Endodermal cell (in vitro differentiated cells): ENCODE measurements at regions not wholly inside any gene's neighbourhood (a gene's known extent, or its start where the extent isn't known, plus 50 kb on each side); places are given as distances from the start of the nearest gene placed in this dataset.

Source experiments
- DNase-seq: peaks from one replicate; pipeline ENCODE4 v3.0.0-alpha.2; 2017
- H3K27ac ChIP-seq: 2 replicates; pipeline ENCODE4 v1.5.1; 2013; ENCODE audit warnings: mild to moderate bottlenecking, low read depth, low read length, moderate library complexity
- H3K27me3 ChIP-seq: 2 replicates; pipeline ENCODE4 v1.6.1; 2013; ENCODE audit warnings: mild to moderate bottlenecking, low read length, moderate library complexity; ENCODE audit not compliant: insufficient read depth, control insufficient read depth, poor library complexity, severe bottlenecking
- H3K36me3 ChIP-seq: 2 replicates; pipeline ENCODE4 v1.7.0; 2013; ENCODE audit warnings: mild to moderate bottlenecking, low read length, moderate library complexity; ENCODE audit not compliant: control insufficient read depth, insufficient read depth
- H3K4me1 ChIP-seq: one replicate; pipeline ENCODE4 v1.7.0; 2013; ENCODE audit warnings: low read length; ENCODE audit not compliant: control insufficient read depth, insufficient read depth
- H3K4me3 ChIP-seq: 2 replicates; pipeline ENCODE4 v1.5.1; 2013; ENCODE audit warnings: mild to moderate bottlenecking, low read length, moderate library complexity
- H3K9ac ChIP-seq: 2 replicates; pipeline ENCODE4 v1.6.1; 2013; ENCODE audit warnings: mild to moderate bottlenecking, low read length, moderate library complexity; ENCODE audit not compliant: poor library complexity, severe bottlenecking; ENCODE audit errors: extremely low read depth
- H3K9me3 ChIP-seq: 2 replicates; pipeline ENCODE4 v1.6.1; 2013; ENCODE audit warnings: mild to moderate bottlenecking, low read length, moderate library complexity; ENCODE audit not compliant: control insufficient read depth
- H3K27ac Mint-ChIP-seq: 2 replicates; pipeline ENCODE4 v1.8.0; 2020; ENCODE audit warnings: mixed read lengths
- H3K27me3 Mint-ChIP-seq: 2 replicates; pipeline ENCODE4 v1.8.0; 2021; ENCODE audit warnings: mild to moderate bottlenecking, mixed read lengths; ENCODE audit not compliant: insufficient read depth
- H3K36me3 Mint-ChIP-seq: 2 replicates; pipeline ENCODE4 v1.8.0; 2020; ENCODE audit warnings: low read depth, mixed read lengths
- H3K4me1 Mint-ChIP-seq: 2 replicates; pipeline ENCODE4 v1.8.0; 2020; ENCODE audit warnings: mixed read lengths
- H3K4me3 Mint-ChIP-seq: 2 replicates; pipeline ENCODE4 v1.8.0; 2020; ENCODE audit warnings: mild to moderate bottlenecking, moderate library complexity, mixed read lengths
- H3K9me3 Mint-ChIP-seq: 2 replicates; pipeline ENCODE4 v1.8.0; 2020; ENCODE audit warnings: mild to moderate bottlenecking, mixed read lengths
- WGBS, 2 experiments: methylation state at CpG; one replicate each; pipeline versions ENCODE4 v1.1.5 to v1.1.7; 2013; ENCODE audit warnings: missing lambda C conversion rate in 2 of 2, mixed read lengths in 1 of 2; ENCODE audit not compliant: insufficient coverage in 1 of 2, insufficient read length in 1 of 2; 5-methylcytosine and 5-hydroxymethylcytosine counted together
- TF ChIP-seq, protein P1 (sequence below): fragments of 200-600 bp; sonication (generic); conservative IDR thresholded peaks from 2 replicates; pipeline ENCODE4 v1.5.0; 2021; ENCODE audit warnings: antibody characterized with exemption, mild to moderate bottlenecking

DNA sequence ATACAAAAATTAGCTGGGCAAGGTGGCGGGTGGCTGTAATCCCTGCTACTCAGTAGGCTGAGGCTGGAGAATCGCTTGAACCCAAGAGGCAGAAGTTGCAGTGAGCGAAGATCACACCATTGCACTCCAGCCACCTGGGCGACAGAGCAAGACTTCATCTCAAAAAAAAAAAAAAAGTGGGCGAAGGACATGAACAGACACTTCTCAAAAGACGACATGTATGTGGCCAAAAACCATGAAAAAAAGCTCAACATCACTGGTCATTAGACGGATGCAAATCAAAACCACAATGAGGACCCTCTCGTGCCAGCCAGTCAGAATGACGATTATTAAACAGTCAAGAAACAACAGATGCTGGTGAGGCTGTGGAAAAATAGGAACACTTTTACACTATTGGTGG, 344.9 kb upstream of the JARID2 start:
- H3K4me1 Mint-ChIP-seq = peaks cover 4% of the 10 kb centered on the region
- Histone ChIP-seq H3K4me3 (no peak overlapping the region), H3K27ac (no peak overlapping the region), H3K9me3 (peaks cover 6% of the 10 kb centered on the region), H3K9ac (no peak overlapping the region), H3K36me3 (no peaks in the 10 kb centered on the region), H3K27me3 (no peaks in the 10 kb centered on the region), H3K4me1 (no peaks in the 10 kb centered on the region)
- DNase-seq = no peak
- peaks cover 13% of the 10 kb centered on the region for H3K9me3 Mint-ChIP-seq
- H3K36me3 Mint-ChIP-seq = no peaks in the 10 kb centered on the region
- no peak overlapping the region for H3K27ac Mint-ChIP-seq
- WGBS, 2 experiments = 95% methylated on average over 7 to 9 of the region's 9 CpGs
- no peak overlapping the region for H3K4me3 Mint-ChIP-seq
- TF ChIP-seq, protein P1, sequence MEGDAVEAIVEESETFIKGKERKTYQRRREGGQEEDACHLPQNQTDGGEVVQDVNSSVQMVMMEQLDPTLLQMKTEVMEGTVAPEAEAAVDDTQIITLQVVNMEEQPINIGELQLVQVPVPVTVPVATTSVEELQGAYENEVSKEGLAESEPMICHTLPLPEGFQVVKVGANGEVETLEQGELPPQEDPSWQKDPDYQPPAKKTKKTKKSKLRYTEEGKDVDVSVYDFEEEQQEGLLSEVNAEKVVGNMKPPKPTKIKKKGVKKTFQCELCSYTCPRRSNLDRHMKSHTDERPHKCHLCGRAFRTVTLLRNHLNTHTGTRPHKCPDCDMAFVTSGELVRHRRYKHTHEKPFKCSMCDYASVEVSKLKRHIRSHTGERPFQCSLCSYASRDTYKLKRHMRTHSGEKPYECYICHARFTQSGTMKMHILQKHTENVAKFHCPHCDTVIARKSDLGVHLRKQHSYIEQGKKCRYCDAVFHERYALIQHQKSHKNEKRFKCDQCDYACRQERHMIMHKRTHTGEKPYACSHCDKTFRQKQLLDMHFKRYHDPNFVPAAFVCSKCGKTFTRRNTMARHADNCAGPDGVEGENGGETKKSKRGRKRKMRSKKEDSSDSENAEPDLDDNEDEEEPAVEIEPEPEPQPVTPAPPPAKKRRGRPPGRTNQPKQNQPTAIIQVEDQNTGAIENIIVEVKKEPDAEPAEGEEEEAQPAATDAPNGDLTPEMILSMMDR = no peak
- H3K27me3 Mint-ChIP-seq = no peaks in the 10 kb centered on the region

GRCh38 chr6:14903176-14904038, 342.5 kb upstream of the JARID2 start:
- no peak for DNase-seq
- Mint-ChIP-seq H3K4me3 (no peak overlapping the region), H3K27me3 (no peaks in the 10 kb centered on the region), H3K9me3 (peaks cover 13% of the 10 kb centered on the region), H3K27ac (no peak overlapping the region), H3K36me3 (no peaks in the 10 kb centered on the region), H3K4me1 (peaks cover 7% of the 10 kb centered on the region)
- Histone ChIP-seq H3K9ac (no peak overlapping the region), H3K27ac (no peak overlapping the region), H3K27me3 (no peaks in the 10 kb centered on the region), H3K4me1 (no peaks in the 10 kb centered on the region), H3K36me3 (no peaks in the 10 kb centered on the region), H3K4me3 (no peak overlapping the region), H3K9me3 (peaks cover 6% of the 10 kb centered on the region)
- TF ChIP-seq, protein P1 = no peak
- WGBS, 2 experiments = 91 to 94% methylated on average over 4 to 8 of the region's 8 CpGs

DNA sequence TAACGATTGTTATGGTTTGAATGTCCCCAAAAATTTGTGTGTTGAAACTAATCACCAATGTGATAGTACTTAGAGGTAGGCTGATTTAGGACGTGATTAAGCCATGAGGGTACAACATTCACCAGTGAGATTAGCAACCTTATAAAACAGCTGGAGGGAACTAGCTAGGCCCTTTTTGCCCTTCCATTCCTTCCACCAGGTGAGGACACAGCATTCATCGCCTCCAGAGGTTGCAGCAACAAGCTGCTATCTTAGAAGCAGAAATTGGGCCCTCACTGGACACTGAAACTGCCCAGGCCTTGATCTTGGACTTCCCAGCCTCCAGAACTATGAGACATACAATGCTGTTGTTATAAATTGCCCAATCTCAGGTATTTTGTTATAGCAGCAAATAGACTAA, 340.7 kb upstream of the JARID2 start:
- no peaks in the 10 kb centered on the region for H3K27me3 ChIP-seq
- Mint-ChIP-seq H3K36me3 (no peaks in the 10 kb centered on the region), H3K27me3 (no peaks in the 10 kb centered on the region), H3K4me3 (no peak overlapping the region), H3K4me1 (peaks cover 7% of the 10 kb centered on the region), H3K27ac (no peak overlapping the region), H3K9me3 (peaks cover 11% of the 10 kb centered on the region)
- DNase-seq = no peak
- H3K9ac ChIP-seq = no peak overlapping the region
- TF ChIP-seq, protein P1 = peak; percentile 58
- 94% methylated on average over 2 of the region's 3 CpGs for WGBS, 2 experiments
- H3K4me1 ChIP-seq = no peaks in the 10 kb centered on the region
- H3K27ac ChIP-seq = no peak overlapping the region
- H3K4me3 ChIP-seq = no peak overlapping the region
- H3K9me3 ChIP-seq = peaks cover 6% of the 10 kb centered on the region
- H3K36me3 ChIP-seq = no peaks in the 10 kb centered on the region
